EH (cell line): ENCODE measurements at regions not wholly inside any gene's neighbourhood (a gene's known extent, or its start where the extent isn't known, plus 50 kb on each side); places are given as distances from the start of the nearest gene placed in this dataset.
A peak's percentile ranks its signal among the peaks of the same experiment; 100 is the strongest.
"Not testable (repeated sequence)": the region's sequence is repeated elsewhere in the genome, so short reads cannot be mapped to it uniquely, and the experiment has no call there.

Source experiments
- DNase-seq: peaks from one replicate; pipeline ENCODE4 v3.0.0-alpha.2; 2015; ENCODE audit warnings: low read depth

DNA sequence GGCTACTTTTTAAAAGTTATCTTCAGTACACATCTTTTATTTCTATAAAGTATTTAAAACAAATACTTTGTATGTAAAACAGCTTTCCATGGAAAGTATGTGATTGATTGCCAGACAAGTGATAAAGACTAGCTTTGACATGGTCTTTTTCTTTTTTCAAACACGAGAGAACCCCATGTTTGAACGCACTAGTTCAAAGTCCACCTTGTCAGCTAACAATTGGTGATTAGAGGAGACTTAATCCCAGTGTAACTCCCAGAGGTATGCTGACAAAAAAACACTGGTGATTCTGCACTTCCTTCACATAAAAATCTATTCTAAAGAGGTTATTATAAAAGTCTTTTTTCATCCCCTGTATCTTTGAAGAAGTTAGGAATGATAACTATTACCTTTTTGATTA is 438.1 kb downstream of the GJA1 start:
- no peak for DNase-seq

DNA sequence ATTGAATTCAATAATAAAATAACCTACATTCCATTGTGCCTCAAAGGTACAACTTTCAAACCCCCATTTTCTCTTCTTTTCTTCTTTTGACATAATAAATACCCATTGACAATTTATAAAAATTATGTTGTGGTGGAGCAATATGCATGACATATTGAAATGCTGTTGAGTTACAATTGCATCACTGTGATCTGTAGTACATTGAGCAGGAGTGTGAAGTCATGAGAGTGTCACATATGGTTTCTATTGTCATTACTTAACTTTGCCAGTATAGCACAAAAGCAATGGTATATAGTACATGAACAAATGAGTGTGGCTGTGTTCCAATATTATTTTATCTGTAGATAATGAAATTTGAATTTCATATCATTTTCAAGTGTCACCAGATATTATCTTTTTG is 441.3 kb downstream of the GJA1 start:
- DNase-seq = no peak

DNA sequence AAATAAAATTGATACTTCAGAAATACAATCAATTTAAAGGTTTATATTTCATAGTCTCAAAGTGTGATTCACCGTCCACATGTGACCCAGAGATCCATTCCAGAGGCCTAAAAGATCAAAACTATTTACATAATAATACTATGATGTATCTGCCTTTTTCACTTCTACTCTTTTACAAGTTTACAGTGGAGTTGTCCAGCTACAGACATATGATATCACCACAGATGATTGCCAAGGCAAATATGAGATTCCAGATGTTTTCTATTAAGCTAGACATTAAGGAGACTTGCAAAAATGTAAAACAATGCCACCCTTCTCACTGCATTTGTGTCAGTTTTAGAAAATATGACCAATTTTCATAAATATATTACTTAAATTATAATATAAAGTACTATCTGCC is 443.7 kb downstream of the GJA1 start:
- peak; percentile 89 for DNase-seq

DNA sequence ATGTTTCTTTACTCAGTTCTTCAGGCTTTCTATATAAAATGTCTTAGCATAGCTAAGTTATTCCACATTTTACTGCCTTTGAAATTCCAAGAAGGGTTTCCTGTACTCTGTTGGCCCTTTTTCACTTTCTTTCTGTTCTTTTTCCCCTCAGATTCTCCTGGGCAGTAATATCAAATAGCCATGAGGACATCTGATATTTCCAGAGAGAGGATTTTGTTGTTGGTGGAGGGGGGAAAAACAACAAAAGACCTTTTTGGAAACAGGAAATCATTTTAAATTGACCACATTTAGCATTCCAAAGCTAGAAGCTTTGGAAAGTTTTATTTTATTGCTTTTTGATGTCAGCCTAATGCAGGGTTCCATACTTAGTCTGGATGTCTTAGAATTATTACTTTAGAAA is 445.4 kb downstream of the GJA1 start:
- peak; percentile 49 for DNase-seq

DNA sequence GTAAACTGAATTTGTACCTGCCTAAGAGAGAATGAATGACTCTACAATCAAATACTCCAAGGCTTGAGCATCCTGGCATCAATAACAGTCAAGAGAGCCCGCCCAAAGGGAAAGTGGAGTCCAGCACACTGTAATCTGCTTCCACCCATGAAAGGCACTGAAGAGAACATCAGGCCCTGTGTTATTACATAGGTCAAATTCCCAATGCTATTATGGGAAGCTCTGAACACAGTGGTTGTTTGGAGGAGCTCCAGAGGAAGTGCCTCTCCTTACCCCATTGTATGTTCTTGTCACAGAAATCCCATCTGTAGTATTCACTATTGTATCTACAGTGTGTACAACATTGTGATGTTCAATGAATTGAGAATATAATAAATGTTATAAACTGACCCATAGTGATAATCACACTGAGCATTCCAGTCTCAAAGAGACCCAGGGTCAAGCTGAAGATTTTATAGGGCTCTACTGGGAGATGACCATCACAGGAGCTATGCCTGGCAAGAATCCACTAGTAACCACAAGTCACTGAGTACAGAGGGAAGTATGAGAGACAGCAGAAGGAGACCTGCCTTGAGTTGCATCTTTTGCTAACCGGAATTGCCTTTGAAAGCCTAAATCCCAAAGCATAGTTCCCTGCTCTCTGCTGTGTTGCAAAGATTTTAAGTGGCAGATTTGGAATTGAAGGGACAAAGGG is 446.7 kb downstream of the GJA1 start:
- peak; percentile 99 for DNase-seq

DNA sequence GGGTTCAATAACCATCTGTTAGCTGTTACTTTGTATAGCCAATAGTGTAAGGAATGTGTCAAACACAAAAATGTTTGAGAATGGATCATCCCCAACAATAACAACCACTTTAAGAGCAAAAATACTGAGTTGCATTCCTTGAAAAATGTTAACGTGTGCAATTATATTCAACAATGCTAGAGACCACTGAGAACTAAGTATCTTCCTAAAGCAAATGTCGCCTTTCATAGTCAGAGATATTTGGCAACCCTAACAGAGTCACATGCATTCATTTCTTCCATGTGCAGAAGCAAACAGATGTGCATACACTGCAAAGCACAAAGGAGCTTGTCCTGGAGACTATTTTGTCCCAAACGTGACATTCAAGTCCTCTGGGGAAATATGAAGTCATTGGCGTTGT is 448.6 kb downstream of the GJA1 start:
- DNase-seq = peak; percentile 61

DNA sequence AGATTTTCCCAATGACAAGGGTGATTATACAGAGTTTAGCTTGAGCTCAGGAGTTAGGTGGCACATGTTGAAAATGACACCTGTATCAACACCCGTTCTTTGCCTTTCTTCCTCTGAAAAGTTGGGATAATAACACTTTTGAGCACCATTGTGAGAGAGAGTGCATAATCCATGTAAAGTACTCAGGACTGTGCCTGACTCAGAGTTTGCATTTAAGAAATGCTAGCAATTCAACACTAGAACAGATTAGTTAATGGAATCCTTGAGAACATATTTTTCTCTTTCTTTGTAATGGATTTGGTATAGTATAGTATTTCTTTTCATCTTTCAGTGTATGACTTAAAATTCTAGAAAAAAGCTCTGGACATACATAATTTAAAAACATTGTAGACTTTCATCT is 449.2 kb downstream of the GJA1 start:
- peak; percentile 36 for DNase-seq

DNA sequence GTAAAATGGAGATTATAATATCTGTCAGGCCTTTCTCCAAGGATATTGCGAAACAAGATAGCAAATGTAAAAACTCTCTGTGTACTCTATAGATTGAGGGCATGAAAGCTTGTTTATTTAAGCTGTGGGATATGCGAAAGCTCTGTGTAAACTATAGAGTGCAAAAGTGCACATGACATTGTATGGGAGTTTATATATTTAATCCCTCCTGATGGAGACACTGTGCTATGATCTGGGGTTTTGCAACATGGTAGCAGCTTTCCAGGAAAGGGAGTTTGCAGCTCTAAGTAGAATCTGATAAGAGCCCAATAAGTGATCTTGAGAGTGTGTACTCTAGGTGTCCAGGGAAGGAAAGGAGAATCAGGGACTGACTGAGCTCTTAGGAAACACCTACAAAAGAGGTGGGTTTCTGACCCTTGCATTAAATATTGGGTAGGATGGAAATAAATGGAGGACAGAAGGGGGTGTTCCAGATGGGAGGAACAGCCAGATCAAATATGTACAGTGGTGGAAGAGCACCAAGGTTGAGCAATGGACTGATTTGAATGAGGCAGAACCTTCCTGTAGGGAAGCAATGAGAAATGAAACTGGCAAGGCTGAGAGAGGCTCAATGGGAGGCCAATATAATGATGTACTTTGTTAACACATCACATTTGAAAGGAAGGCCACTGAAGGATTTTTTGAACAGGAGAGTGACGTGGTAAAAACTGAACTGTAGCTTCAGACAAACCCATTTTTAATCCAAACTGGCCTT is 450.1 kb downstream of the GJA1 start:
- no peak for DNase-seq

DNA sequence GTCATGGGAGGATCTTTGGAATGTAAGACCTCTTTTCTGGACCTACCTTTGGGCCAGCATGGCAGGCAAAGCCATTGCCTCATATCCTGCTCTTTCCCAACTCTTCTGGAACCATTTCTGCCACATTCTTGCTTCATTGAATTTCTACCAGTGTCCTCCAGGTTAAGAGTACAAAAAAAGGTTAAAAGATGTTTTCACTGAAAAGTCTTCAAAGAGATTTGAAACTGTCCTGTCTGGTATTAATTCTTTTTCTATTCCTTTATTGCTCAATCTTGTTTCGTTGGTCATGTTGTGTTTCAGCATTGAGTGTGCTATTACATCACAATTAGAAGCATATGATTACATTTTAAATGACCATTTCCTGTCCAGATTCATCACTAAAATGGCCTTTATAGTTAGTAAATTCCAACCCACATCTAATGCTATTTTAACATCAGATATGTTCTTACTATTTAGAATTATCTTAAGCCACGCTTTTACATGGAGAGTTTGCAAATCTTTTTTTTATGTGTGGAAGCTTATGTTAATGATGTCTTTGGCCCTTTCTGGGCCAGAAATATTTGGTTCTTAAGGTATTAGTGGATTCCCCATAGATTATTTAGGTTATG is 450.9 kb downstream of the GJA1 start:
- peak; percentile 63 for DNase-seq

DNA sequence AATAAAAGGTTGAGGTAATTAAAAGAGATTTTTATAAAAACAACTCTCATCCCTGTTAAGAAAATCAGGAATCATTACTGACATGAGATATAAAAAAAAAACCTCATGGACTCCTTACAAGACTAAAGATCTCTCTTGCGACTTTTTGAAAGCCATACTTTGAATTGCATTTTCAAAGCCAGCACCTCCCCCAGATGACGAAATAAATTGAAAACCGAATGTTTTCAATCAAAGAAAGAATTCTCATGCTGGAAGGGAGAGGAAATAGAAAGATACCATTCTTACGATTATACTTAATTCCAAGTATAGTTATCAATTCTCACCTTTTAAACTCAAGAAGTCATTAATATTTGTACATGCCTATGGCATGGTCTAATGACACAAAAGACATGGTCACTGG is 452.3 kb downstream of the GJA1 start:
- no peak for DNase-seq

DNA sequence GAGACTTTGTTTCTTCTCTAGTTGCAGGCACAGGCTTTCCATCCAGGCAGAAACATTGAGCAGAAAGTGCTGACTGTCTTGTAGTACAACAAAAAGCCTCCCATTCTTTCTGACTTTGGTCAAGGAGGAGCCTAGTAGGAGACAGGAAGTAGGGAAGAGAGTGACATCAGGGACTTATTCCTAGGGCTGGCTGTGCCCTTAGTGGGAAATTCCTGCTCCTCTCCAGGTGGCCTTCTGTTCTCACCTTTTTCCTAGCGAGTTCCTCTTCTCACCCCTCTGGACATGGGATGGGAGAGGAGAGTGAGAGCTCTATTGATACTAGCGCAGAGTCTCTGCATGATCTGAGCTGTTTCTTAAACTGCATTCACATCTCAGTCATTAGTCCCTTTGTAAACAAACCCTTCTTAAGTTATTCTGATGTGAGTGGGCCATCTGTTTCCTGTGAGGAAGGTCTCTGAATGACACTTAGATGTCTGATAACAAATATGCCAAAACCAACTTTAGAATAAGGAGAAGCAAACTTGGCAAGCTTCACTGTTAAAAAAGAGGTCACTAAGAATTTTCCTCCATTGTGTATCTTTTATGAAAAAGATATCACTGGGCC is 455.0 kb downstream of the GJA1 start:
- DNase-seq = no peak

DNA sequence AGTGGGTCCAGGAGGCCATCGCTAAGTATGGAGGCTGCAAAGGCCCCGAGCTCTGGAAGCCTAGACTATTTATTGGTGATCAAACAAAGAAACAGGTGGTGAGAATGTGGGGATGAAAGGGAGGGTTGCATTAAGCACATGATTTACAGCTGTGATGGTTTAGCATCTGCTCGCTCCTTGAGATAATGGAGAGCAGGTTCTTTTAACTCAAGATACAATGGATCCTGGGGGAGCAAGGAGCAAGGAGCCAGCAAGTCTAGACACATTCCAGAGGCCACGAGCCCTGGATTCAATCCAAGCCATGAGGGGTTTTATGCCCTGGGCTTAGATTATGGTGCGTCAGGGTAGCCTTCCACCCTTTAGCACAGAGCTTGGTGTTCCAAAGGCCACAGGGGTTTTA is 460.3 kb downstream of the GJA1 start:
- not testable (repeated sequence) for DNase-seq

DNA sequence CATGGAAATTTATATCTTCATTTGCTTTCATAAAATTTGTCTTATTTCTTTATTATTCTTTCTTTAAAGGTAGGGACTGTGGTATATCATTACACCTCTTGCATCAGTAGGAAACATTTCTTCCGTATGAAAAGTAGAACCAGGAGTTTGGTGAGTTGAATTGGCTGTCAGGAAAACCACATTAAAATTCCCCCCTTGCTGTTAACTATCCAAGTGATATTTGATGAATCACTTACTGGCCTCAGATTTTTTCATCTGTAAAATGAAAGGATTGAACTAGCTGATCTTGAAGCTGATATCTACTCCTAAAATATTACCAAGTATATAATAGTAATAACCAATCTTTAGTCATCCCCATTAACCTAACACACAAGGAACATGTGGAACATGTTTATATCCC is 460.9 kb downstream of the GJA1 start:
- DNase-seq = peak; percentile 47

DNA sequence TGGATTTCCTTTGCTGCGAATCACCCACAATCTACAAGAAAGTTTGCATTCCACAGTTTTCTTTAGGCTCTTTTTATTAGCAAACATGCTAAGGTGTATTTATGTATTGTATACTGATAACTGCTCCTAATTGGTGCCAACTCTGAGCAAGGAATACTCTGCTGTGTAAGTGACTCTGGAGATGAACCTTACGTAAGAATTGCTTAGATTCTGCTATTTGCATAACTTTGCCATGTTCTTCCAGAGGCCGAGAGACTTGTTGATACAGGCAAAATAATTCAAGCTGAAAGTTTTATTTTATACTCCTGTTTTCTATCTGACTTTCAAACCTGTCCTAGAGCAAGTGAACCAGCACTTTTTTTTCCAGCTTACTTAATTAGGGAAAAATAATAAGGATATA is 461.3 kb downstream of the GJA1 start:
- no peak for DNase-seq

DNA sequence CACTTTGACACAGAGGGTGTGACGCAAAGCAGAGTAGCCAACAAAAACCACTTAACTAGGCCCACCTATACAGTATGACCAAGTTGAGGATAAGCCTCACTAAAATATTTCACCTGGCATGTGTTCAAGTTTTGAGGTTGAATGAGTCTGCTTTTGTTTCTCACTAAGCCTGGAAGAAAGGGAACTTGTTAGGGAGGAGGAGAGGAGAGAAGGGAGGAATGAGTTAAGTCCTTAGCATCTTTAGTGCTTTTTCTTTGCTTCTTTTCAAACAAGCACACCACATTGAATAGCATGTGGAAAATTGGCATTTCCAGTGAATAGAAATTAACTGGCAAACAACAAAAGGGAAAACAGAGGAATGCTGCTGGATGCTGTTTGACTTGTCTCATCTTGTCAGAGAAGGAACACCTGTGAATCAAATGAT is 461.9 kb downstream of the GJA1 start:
- DNase-seq = peak; percentile 23

DNA sequence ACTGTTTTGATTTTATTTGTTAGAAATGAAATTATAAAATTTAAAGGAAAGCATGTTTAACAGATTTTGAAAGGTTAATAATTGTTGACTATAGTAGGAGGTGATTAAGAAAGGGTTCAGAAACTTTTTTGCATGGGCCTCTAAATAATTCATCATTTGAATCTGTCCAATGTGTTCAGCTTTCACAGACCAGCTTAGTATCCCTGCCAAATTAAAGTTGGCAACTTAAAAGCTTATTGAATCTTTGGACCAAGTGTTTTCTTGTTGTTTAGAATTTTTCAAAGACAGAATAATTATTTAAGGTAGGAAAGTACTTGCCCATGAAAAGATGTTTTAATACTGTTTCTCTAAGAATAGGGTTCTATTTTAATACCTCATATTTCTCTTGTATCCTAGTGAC is 466.0 kb downstream of the GJA1 start:
- DNase-seq = no peak

DNA sequence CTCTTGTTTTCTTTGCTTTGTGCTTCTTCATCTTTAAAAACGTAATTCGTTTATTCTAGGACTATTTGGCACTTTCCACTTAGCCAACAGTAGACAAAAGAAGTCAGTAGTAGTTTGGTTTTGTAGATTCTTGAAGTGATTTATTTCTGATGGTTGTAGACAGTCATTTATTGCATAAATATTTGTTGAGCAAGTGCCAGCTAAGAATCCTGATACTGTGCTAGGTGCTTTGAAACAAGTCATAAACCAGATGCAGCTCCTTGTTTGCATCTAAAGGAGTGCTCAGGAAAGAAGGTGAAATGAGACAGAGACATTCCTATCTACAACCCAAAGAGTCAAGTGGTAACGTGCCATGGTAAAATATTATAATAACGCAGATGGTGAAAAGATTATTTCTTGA is 469.1 kb downstream of the GJA1 start:
- no peak for DNase-seq

DNA sequence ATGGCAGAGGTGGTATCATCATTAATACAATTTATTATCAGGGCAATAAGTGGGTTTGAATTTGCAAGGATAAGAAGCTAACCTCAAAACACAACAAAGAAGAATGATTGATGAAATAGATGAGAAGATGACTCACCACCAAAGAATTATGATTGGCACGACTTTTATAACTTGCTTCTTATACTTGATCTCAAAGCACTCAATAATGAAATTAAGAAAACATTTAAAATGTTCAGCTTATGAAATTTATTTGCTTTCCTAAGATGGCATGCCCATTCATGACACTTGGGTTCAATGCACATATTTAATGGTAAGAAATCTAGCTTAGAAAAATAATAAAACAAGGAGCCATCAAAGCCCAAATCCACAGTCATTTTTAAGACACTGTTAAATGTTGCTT is 477.5 kb downstream of the GJA1 start:
- peak; percentile 21 for DNase-seq

DNA sequence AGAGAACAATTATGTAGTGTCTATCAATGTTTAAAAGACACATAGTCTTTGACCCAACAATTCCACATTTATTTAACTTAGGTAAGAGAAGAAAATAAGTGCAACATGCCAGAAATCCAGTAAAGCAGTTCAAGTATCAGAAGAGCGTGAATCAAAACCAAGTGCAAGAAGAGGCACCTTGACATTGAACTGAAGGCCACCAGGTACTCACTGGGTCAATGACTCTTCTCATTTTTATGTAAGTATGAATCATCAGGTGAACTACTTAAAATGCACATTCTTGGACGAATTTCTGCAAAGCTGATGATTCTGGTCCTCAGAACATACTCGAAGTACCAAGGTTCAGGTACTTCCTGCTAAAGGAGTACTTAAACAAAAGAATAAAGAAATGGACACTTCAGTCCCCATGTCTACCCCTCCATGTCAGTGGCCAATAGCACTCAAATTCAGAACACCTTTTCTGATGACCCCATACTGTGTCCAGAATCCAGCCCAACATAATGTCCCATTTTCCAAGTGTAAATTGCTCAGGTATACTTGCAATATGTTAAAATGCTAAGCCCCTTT is 481.9 kb downstream of the GJA1 start:
- no peak for DNase-seq

DNA sequence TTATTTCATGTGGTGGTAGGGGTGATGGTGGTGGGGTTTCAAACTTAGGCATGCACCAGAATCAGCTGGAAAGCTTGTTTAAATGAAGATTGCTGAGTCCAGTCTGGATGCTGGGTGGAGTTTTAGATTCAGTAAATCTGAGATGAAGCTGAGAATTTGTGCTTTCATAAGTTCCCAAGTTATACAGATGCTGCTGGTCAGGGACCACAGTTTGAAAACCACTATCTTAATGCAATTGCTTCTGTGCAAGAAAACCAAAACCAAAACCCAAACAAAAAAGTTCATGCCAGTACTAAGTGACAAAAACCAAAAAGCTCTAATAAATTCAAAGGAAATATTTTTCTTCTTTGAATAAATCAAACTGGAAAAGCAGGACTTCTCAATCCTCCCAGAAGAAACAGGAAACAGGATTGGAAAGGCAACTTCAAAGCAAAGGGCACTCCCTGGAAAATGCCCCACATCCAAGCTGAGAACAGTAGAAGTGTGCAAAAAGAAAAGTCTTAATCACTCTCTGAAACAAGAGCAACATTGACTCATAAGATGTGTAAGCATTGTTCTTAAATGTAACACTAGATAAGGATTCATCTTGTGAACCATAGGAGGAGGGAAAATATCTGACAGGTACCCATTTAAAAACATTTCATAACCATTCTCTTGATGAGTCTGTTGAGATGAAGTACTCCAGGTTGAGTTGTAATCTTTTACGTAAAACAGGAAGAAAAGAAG is 481.5 kb upstream of the HSF2 start:
- peak; percentile 4 for DNase-seq

DNA sequence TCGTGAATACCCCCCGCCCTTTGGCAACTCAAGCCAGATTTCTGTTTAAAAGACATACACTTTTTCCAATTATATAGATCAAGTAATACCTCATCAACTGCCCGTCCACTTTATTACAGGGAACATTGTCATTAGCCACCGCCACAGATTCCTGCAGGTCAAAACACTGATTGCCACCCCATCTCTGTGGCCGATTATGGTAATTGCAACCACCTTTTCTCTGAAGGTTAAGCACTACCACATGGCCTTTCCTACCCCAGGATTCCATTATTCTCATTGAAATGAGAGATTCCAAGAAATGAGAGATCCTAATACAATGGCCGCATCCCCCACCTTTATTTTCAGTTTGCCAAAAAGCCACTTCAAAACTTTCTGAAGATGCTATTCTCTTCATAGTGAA is 478.8 kb upstream of the HSF2 start:
- no peak for DNase-seq

DNA sequence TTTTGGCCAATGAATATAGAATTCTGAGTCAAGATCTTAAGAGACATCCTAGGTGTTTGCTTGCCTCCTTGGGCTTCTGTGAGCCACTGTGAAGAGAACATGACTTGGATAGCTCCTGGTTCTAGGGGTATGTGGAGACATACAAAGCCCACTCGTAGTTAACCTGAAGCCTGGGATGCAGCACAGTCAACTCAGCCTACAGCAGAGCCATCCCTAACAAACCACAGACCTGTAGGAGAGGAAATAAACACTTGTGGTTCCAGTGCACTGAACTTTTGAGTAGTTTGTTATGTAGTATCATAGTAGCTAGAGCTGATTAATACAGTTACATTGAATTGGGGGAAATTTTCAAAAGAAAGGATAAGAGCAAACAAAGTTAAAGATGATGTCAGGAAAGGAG is 474.4 kb upstream of the HSF2 start:
- DNase-seq = peak; percentile 7
